ACHN (cell line): ENCODE measurements at regions not wholly inside any gene's neighbourhood (a gene's known extent, or its start where the extent isn't known, plus 50 kb on each side); places are given as distances from the start of the nearest gene placed in this dataset.

Experiments
- DNase-seq: peaks from one replicate; pipeline ENCODE4 v3.0.0-alpha.2; 2015
- in situ Hi-C: cut with HindIII; loops from 2 replicates; pipeline ENCODE4 v1.10.0; 2017; ENCODE audit warnings: low sequenced_read_pairs, low pct_ligation_motif_present, low pct_unique_long_range_greater_than_20kb

GRCh38 chr3:70554170-70554569 lies 241.7 kb upstream of the MDFIC2 start:
- DNase-seq = no peak

GRCh38 chr3:70550723-70551319 lies 238.4 kb upstream of the MDFIC2 start:
- in situ Hi-C loops = no loop called here
- DNase-seq = peak; percentile 44

More at GRCh38 chr3:70554170-70554569, 241.7 kb upstream of the MDFIC2 start:
- in situ Hi-C loops = no loop called here

GRCh38 chr3:70546679-70547078 lies 234.2 kb upstream of the MDFIC2 start:
- no peak for DNase-seq
- in situ Hi-C loops = no loop called here

- in situ Hi-C loops = no loop called here
Observed at GRCh38 chr3:70543493-70543892, 231.1 kb upstream of the MDFIC2 start.

GRCh38 chr3:70539908-70540307 lies 227.5 kb upstream of the MDFIC2 start:
- in situ Hi-C loops = no loop called here
- peak; percentile 18 for DNase-seq

More at GRCh38 chr3:70543493-70543892, 231.1 kb upstream of the MDFIC2 start:
- no peak for DNase-seq

GRCh38 chr3:70532806-70533205 lies 220.4 kb upstream of the MDFIC2 start:
- no peak for DNase-seq
- in situ Hi-C loops = no loop called here

- DNase-seq = no peak
- in situ Hi-C loops = no loop called here
Observed at GRCh38 chr3:70531838-70532489, 219.5 kb upstream of the MDFIC2 start.

- in situ Hi-C loops = no loop called here
- DNase-seq = peak; percentile 22
Observed at GRCh38 chr3:70531063-70531657, 218.7 kb upstream of the MDFIC2 start.

GRCh38 chr3:70530626-70531025 lies 218.2 kb upstream of the MDFIC2 start:
- DNase-seq = no peak
- in situ Hi-C loops = no loop called here

GRCh38 chr3:70527026-70527425 lies 214.6 kb upstream of the MDFIC2 start:
- in situ Hi-C loops = no loop called here
- no peak for DNase-seq

- in situ Hi-C loops = no loop called here
- no peak for DNase-seq
Observed at GRCh38 chr3:70519913-70520659, 207.6 kb upstream of the MDFIC2 start.

- in situ Hi-C loops = no loop called here
- DNase-seq = no peak
Observed at GRCh38 chr3:70519026-70519425, 206.6 kb upstream of the MDFIC2 start.

- no peak for DNase-seq
- in situ Hi-C loops = no loop called here
Observed at GRCh38 chr3:70518356-70518755, 205.9 kb upstream of the MDFIC2 start.

GRCh38 chr3:70517124-70517890 lies 204.9 kb upstream of the MDFIC2 start:
- no peak for DNase-seq
- in situ Hi-C loops = no loop called here

GRCh38 chr3:70516076-70516475 lies 203.6 kb upstream of the MDFIC2 start:
- DNase-seq = no peak
- in situ Hi-C loops = no loop called here

- in situ Hi-C loops = no loop called here
- no peak for DNase-seq
Observed at GRCh38 chr3:70507486-70507885, 195.0 kb upstream of the MDFIC2 start.

- in situ Hi-C loops = no loop called here
- DNase-seq = no peak
Observed at GRCh38 chr3:70506775-70507174, 194.3 kb upstream of the MDFIC2 start.

GRCh38 chr3:70501561-70501960 lies 189.1 kb upstream of the MDFIC2 start:
- in situ Hi-C loops = no loop called here
- no peak for DNase-seq

GRCh38 chr3:70488816-70489215 lies 176.4 kb upstream of the MDFIC2 start:
- DNase-seq = no peak
- in situ Hi-C loops = no loop called here
